ENCODE measurements at regions not wholly inside any gene's neighbourhood (a gene's known extent, or its start where the extent isn't known, plus 50 kb on each side); places are given as distances from the start of the nearest gene placed in this dataset.

DNA sequence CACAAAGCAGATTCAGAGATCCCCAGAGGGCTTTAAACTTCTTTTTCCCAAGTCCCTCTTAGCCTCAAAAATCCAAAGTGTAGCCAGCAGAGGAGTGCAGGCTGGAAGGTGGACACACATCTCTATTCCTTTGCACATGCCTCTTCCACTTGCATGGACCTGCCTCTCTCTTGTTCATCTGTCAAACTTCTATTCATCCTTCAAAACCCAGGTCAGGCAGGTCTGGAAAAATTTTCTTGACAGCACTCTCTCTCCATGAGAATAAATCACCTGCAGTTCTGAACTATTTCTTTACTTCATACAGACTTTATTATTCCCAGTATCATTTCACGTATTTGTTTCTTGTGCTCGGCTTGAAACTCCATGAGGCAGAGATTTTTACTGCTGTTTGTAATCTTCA lies 127.5 kb downstream of the SS18 start:
- no peak for DNase-seq (ENCODE audit: low read depth)

DNA sequence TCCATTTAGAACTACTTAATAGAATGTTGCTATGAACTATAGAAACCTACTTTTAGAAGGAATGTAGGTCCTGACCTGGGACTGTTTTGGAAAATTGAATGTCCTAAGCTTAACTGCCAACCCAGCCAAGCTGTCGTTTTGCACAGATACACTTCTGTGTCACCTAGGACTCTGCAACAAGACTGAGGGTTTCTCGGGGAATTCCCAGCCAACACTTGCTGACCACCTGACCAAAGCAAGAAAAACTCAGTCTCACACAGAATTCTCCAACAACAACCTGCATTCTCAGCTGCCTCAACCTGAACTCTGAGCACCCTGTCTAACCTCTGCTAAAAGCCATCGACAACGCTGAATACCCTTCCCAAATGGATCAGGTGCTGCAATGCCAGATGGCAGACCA lies 128.2 kb downstream of the SS18 start:
- no peak for DNase-seq (ENCODE audit: low read depth)

DNA sequence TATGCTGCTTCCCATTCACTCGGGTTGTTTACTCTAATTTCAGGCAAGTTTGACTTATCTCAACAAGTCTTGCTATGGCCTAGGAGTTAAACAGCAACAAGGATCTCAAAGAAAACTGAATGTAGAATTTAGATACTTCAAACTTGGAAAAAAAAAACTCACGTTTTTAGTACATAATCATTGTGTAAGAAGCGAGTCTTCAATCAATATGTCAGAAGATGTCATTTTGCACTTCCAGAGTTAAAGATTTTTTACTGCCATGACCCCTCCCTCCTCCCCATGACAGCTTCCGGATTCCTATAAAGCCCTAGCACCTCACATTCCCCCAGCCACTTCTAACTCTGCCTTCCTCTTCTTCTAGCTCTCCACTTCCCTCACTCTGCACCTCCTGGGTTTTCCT lies 133.4 kb downstream of the SS18 start:
- no peak for DNase-seq (ENCODE audit: low read depth)

DNA sequence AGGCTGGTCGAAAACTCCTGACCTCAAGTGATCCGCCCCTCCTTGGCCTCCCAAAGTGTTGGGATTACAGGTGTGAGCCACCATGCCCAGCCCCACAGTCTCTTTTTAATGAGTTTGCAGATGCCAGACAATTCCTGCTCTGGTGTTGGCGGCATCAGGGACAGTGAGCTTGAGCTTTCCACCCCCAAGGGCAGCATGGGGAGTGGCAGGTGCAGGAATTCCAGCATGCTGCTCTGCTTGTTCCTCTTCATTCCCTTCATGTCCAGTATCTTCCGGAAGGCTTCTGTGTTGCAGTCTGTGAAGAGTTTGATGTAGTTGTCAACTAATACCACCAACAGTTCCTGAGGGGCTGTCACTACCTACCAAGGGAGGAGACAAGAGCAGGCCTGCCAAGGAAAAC lies 137.3 kb downstream of the SS18 start:
- no peak for DNase-seq (ENCODE audit: low read depth)

DNA sequence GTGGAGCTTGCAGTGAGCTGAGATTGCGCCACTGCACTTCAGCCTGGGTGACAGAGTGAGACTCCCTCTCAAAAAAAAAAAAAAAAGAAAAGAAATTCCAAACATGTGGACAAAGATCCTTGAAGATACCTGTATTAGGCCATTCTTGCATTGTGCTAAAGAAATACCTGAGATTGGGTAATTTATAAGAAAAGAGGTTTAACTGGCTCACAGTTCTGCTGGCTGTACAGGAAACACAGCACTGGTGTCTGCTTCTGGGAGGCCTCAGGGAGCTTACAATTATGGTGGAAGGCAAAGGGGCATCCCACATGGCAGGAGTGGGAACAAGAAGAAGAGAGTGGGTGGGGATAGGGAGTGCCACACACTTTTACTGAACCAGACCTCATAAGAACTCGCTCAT lies 140.1 kb downstream of the SS18 start:
- DNase-seq (ENCODE audit: low read depth) = no peak

DNA sequence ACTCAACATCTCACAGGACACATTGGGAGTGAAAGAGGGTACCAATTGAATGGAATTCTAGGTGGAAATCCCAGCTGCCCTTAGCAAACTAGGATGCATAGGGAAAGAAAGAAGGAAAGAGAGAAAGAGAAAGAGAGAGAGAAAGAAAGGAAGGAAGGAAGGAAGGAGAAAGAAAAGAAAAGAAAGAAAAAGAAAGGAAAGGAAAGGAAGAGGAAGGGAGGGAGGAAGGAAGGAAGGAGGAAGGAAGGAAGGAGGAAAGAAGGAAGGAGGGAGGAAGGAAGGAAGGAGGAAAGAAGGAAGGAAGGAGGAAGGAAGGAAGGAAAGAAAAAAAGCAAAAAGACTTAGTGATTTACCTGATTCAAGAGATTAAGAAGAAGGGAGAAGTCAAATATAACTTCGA lies 143.9 kb downstream of the SS18 start:
- DNase-seq (ENCODE audit: low read depth) = no peak

DNA sequence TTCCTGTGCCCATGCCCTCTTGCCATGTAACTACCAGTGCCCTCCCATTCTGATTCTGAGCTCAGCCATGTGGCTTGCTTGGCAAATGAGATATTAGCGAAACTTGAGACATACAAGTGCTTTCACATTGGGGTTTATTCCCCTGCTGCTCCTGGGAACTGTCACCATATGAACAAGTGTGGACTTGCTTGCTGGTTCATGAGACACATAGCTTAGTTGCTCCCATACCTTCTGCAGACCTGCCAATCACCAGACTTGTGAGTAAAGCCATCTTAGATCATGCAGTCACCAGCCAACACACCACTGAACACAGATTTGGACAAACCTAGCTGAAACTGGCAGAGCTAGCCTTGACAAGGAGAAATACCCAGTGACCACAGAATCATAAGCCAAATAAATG lies 155.1 kb downstream of the SS18 start:
- DNase-seq (ENCODE audit: low read depth) = no peak

DNA sequence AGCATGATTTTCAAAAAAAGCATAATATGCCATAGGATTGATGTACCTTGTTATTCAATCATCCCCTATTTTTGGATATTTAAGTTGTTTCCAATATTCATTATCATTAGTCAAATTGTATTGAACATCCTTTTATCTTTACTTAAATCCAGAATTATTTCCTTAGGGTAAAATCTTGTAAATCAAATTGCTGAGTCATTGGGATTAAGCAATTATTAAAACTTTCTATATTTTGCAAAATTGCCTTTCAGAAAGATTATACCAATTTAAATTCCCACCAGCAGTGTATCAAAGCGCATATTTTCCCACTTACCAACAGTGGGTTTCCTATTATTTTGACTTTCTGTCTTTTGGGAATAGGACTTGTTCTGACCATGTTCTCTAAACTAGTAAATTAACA lies 159.3 kb downstream of the SS18 start:
- no peak for DNase-seq (ENCODE audit: low read depth)

DNA sequence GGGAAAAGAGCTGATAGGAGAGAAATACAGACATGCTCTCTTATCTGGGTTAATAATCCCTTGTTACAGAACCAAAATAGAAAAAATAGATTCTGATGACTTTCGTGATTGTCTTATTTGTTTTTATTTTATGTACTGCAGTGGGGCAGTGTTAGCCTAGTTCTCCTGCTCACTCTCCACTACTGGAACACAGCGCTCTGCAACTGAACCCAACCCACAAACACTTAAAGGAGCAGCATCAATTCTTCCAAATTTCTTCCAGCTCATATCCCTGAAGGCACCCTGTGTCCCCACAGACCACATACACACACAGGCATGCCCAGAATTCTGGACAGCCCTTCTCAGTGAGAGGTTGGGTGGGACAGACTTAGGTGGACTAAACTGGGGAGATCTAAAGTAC lies 160.6 kb downstream of the SS18 start:
- no peak for DNase-seq (ENCODE audit: low read depth)

DNA sequence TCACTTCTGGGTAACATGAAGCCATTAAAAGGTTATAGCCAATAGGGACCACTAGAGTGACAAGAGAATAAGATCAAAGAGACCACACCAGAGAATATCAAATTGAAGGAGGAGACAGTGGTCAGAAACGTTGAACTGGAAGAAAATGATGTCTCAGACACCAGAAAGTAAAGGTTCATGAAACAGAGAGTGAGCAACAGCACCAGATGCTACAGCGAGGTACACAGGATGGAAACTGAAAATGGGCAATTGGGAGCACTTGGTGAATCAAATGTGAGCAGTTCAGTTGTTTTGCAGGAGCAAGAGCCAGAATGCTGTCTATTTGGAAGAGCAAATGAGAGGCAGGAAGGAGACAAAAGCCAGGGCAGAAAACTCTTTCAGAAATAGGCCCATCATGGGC lies 162.6 kb downstream of the SS18 start:
- DNase-seq (ENCODE audit: low read depth) = no peak

DNA sequence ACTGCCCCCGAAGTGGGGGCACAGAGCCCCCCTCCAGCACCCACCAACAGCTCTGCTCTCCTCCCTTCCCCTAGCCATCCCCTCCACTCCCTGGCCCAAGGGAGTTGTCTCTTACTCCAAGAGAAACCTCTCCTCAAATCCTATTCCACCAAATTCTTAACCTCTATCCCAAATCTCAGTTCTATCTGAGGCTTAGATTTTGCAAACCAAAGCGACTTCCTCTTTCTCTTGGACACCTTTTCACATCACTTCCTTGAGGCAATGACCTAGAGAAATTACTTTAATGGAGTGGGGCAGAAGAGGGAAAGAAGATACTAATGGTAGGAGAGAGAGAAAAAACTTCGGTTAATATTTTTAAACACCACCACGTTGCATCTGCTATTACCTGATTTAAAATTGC lies 167.2 kb downstream of the SS18 start:
- DNase-seq (ENCODE audit: low read depth) = no peak

DNA sequence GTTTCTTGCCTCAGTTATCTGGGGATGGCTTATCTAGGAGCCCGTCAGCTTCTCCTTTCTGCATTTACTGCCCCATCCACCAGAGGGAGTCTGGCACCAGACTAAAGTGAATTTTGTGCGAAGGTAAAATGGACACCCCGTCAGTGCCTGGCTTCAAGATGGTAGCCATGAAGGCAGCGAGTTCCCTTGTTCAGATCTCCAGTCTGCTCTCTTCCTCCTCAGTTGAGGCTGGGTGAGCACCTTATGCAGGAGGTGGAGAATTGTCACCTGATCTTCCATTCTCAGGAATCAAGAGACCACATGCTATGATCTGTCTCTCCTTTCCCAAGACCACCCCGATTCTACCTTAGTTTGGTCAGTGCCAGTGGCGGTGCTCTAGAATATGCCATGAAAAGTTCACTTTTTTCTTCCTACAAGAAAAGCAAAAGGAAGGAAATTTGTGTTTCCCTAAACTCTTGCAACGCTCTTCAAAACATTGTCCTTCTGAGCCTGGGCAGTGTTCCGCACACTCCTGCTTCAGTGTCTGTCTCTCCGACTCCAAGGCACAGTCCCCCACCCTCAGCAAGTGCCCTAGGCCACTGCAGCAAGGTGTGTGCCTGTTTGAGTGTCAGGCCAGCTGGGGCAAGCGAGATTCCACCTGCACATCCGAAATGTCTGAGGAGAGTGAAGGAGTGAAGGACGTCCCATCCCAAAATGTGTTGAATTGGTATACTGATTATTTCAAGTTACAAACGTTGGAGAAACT lies 168.6 kb downstream of the SS18 start:
- DNase-seq (ENCODE audit: low read depth) = no peak

DNA sequence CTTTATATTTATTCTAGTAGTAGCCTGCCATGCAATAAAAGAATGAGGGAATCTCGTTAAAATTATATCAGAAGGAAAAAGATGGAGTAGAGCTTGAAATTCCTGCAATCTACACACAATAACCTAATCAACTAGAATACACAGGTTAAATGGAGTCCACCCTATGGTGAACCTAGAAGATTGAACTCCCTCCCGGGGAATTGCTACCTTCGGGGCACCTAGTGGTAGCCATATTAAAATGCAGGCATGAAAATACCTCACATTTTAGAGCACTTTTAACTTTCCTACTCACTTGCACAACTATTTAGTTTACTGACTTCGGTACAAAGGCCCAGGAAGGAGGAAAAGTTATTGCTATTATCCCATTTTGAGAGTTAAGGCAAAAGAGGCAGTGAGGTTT lies 174.5 kb downstream of the SS18 start:
- no peak for DNase-seq (ENCODE audit: low read depth)

DNA sequence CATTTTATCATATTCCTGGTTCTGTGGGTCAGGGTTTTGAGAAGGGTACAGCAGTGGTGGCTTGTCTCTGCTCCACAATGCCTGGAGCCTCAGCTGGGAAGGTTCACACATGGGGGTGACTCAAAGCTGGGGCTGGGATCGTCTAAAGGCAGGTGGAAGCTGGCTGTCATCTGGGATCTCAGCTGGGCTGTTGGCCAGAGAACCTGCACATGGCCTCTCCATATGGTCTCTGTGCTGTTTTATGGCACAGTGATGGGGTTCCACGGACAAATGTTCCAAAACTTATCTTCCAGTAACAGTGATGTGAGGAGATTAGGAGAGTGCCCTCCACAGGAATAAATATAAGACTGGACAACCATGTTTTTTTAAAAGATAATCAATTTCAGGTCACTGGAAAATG lies 191.4 kb downstream of the SS18 start:
- no peak for DNase-seq (ENCODE audit: low read depth)

DNA sequence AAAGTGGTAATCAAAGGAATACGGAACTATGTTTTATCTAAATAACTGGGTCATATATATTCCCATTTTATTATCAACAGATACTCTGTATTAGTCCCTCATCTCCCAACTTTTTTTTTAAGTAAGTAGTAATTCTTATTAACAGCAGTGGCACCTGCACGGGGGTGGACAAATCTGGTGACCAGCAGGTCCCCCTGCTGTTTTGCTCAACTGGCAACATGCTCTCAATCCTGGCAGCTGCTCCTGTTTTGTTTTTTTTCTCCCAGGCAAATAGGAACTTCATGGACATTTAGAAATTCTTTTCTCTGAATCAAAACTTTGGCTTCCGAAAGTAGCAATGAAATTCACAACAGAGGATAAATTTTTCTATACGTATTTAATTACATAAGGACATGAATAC lies 193.5 kb downstream of the SS18 start:
- DNase-seq (ENCODE audit: low read depth) = no peak

DNA sequence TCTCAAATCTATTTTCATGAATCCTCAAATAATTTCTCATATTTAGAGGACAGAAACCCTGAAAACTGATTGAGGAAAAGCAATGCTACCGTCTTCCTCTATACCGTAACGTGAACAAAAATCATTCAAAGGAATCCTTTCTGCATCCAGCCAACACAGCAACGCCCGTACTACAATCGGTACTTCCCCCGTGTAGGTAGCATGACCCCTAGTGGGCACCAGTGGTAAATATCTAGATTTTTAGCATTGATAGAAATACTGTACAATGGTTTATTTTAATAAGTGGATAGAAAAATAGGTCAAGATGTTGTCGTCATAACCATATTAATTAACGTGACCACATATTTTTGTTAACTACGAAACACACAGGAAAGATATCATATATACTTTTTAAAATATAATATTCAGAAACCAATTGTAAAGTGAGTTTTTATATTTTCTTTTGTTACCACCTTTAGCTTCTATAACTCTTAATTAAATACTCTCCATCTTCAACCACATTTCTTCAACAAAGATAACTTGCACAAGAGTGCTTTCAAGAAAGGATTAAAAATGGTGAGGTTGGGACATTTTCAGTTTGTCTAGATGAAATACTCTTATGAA lies 194.1 kb downstream of the SS18 start:
- peak; percentile 13 for DNase-seq (ENCODE audit: low read depth)

DNA sequence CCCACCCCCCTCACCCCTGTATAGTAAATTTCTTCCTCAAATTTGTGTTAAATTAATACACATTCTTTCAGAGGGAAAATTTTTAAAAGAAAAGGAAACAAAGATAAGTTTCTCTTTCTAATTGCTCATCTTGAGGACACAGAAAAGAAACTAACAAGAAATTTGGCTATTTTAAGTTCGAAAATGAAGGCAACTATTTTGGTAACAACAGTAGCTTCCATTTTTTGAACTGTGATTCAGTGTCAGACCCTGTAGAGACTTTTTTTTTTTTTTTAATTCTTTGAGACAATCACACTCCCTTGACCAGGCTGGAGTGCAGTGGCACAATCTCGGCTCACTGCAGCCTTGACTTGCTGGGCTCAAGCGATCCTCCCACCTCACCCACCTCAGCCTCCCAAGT lies 194.9 kb downstream of the SS18 start:
- no peak for DNase-seq (ENCODE audit: low read depth)

DNA sequence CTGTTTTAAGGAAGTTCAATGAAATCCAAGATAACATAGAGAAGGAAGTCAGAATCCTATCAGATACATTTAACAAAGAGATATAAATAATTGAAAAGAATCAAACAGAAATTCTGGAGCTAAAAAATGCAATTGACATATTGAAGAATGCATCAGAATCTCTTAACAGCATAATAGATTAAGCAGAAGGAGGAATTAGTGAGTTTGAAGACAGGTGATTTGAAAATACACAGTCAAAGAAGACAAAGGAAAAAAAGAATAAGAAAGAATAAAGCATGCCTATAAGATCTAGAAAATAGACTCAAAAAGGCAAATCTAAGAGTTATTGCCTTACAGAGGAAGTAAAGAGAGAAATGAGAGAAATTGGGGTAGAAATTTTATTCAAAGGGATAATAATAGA lies 204.1 kb downstream of the SS18 start:
- no peak for DNase-seq (ENCODE audit: low read depth)

DNA sequence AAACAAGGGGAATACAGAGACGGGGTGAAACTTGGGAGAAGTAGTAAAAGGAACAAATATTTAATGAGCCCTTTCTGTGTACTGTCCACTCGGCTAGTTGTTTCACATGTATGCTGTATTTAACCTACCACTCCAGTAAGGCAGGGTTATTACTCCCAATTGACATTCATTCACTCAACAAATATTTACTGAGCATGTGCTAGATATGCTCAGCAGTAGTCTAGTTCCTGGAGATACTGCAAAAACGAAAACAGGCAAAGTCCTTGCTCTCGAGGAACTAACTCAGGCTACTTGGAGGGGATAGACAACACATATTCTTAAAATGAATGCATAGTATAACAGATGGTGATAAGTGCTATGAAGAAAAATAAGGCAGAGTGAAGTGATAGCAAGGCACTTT lies 207.3 kb downstream of the SS18 start:
- DNase-seq (ENCODE audit: low read depth) = no peak

DNA sequence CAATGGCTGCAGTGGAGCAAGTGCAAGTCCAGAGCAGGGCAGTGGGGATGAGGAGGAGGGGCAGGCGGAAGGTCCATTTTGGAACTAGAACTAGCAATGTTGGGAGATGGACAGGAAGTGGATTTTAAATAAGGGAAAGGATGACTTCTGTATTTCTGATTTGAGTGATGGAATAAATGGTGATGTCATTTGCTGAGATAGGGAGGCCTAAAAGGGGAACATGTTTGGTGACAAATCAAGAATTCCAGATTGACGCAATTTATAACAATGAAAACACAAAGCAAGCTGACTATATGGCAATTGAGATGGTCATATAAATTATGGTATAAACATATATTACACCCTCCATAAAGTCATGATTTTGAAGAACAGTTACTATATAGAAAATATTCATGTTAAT lies 209.3 kb downstream of the SS18 start:
- DNase-seq (ENCODE audit: low read depth) = no peak

DNA sequence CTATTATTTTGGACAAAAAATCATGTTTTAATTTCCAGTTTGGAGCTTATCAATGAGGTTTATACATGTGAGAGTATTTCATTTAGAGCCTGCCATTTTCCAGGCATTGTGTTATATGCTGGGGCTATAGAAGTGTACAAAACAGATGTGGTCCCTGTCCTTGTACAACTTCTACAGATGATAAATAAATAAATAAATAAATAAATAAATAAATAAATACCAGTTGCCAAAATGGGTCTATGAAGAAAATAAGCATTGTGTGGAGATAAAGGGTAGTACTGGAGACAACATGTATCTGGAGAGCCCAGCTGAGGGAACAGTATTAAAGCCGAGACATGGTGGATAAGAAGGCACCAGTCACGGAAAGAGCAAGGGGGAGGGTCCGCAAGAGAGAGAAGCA lies 210.0 kb downstream of the SS18 start:
- no peak for DNase-seq (ENCODE audit: low read depth)

DNA sequence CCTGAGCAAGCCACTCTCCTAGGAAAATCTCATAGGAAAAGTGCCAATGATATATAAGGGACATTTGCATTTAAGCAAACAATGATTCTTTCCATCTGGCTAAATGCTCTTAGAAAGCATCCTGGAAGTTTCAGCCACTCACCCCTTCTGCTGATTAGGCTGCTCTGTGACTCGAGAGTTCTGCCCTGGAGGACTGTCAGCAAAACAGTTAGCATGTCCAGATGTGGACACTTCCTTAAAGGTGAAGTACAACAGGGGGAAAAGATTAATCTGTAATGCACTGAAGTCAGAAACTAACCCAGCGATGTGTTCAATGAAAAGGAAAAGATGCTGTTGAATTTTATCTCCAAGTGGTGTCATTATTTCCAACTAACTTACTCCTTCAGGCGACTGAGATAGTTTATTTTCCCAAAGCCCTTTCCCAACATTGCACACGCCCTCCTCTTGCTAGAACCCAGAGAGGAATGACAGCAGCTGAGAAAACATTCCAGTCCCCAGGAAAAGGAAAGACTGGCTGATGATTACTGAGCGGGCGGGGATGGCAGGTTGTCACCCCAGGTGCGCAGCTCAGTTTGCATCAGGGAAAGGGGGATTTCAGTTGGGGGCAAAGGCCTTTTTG lies 214.0 kb downstream of the SS18 start:
- DNase-seq (ENCODE audit: low read depth) = peak; percentile 17

DNA sequence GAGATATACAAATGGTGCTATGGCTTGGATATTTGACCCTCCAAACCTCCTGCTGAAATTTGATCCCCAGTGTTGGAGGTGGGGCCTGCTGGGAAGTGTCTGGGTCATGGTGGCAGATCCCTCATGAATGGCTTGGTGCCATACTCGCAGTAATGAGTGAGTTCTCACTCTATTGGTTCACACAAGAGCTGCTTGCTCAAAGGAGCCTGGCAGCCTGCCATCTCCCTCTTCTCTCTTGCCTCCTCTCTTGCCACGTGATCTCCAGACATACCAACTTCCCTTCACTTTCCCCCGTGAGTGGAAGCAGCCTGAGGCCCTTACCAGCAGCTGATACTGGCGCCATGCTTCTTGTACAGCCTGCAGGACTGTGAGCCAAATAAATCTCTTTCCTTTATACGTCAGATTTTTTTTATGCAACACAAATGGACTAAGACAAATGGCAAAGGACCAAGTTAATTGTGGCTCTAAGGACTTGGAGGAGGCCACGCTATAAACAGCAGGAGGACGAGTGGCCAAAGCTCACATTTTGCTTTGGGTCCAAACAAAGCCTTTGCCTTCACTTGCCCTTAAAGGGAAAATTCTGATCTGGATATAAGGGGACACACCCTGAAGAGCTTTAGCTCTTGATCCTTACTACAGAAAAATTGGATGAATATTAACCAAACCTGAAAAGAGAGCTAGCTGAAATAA lies 214.7 kb downstream of the SS18 start:
- DNase-seq (ENCODE audit: low read depth) = no peak

Measured in forelimb muscle (tissue), 1 donor.